Epidermal melanocyte (primary cell): ENCODE measurements at regions not wholly inside any gene's neighbourhood (a gene's known extent, or its start where the extent isn't known, plus 50 kb on each side); places are given as distances from the start of the nearest gene placed in this dataset.

Source experiments
- DNase-seq: peaks from one replicate; pipeline ENCODE4 v3.0.0; 2011; ENCODE audit warnings: low spot score; ENCODE audit not compliant: insufficient read length

GRCh38 chr11:45554230-45554967 lies 111.0 kb downstream of the CHST1 start:
- no peak for DNase-seq

DNA sequence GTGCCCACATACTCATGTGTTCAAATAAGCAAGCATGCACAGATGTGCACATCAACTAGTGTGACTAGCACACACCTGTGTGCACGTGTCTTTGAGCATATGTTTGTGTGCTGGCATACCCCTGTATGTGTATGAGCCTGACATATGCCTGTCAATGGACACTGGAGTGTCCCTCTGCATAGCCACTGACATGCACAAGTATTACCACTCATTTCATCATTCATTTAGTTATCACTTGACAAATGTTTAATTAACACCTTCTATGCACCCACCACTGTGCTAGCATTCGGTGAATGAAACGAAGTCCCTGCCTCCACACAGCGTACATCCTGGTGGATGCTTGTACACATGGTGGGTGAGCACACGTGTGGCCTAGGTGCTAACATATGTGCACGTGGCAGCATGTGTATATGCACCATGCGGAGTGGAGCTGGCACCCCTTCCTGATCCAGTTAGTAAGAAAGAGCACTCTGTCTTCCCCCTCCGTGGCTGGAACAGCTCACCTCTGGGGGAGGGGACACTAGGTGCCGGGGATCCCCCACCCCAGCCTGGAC lies 112.0 kb downstream of the CHST1 start:
- DNase-seq: no peak

- no peak for DNase-seq
Observed at GRCh38 chr11:45551191-45551713, 114.2 kb downstream of the CHST1 start.

DNA sequence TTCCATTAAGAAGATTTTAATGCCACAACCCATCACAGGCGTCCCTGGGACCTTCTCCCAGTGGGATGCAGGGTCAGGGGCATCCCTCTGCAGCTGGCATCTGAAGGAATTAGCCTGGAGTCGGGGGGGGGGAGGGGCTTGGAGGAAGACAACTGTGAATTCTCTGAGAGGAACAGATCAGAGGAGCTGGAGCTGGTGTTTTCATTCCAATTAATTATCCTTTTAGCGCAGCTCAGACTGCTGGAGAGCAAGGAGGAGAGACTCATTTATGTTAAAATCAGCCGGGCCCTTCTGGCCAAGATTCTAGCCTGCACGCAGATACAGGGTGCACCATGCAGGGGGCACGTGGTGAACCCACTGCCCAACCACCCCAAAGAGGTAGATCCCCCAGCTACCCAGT lies 116.2 kb downstream of the CHST1 start:
- DNase-seq: no peak

- DNase-seq: no peak
Observed at GRCh38 chr11:45546366-45546765, 119.1 kb downstream of the CHST1 start.

- DNase-seq: no peak
Observed at GRCh38 chr11:45544826-45545225, 120.6 kb downstream of the CHST1 start.

DNA sequence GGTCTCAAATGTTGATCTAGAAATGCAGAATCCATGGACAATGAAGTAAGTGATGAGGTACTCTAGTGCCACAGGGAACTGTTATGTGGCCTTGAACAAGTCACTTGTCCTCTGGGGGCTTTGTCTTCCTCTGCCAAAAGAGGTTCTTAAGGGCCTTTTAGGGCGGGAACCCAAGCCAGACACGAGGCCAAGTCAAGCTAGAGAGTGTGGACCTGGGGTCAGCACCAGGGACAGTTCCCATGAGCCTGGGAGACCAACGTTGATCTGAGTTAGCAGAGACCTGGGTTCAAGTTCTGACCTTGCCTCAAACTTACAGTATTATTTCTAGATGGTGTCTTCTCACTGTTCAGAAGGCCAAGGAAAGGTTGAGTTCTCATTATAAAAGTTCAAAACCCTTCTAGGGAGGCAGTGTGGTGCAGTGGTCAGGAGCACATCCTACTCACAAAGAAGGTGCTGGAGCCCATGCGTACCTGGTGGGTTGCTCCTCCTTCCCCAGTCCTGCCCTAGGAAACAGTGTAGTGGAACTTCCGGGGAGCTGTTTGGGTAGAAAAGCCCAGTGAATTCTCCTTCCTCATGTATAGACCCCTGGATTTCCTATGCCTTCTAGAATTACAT lies 121.5 kb downstream of the CHST1 start:
- no peak for DNase-seq

- DNase-seq: no peak
Observed at GRCh38 chr11:45543081-45543480, 122.3 kb downstream of the CHST1 start.

GRCh38 chr11:45541693-45542434 lies 123.6 kb downstream of the CHST1 start:
- no peak for DNase-seq

- no peak for DNase-seq
Observed at GRCh38 chr11:45538939-45539338, 126.5 kb downstream of the CHST1 start.

GRCh38 chr11:45538363-45538762 lies 127.1 kb downstream of the CHST1 start:
- no peak for DNase-seq

DNA sequence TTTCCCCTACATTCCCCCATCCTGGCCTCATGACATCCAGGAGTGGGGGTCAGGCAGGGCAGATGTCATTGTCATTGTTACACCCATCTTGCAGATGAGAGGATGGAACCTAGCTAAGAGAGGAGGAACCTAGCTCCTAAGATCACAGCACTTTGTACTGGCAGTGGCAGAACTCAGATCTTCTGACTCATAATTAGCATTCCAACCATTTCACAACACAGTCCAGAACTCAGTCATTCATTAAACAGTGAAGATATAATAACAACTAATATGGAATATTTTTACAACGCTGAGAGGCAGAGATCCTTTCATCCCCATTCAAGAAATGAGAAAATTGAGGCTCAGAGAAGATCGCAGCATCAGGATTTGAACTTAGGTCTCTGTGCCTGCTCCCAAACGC lies 127.8 kb downstream of the CHST1 start:
- no peak for DNase-seq

DNA sequence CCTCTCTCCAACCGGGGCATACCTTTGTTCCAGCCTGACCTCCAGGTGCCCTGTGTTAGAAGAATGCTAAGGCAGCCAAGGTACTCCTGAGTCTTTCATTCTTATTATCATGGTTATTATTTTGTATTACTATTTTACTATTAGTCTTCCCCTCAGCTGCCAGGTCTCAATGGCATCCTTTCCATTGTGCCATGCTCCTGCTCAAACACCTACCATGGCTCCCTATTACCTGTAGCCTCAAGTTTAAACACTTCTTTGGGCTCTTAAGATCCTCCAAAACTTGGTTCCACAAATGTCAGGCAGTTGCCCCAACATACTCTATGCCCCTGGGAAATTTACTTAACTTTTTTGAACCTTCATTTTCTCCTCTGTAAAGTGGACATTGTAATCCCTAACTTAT lies 130.4 kb downstream of the CHST1 start:
- no peak for DNase-seq

DNA sequence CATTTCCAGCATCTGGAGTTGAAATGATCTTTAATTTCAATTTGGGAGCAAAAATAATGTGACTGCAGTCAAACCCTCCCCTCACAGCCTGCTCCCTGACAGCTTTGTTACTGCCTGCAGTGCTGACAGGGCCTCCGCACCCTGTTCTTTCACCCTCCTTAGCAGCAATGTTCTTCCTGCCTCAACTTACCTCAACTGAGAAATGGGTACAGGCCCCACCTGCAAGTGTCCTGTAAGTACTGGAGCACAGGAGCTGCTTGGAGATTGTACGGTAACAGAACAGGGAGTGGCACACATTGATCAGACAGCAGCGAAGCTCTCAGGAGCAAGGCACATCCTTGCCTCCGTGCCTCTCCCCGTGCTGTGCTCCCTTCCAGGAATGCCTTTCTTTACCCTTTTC lies 131.3 kb downstream of the CHST1 start:
- no peak for DNase-seq

- DNase-seq: no peak
Observed at GRCh38 chr11:45532546-45532945, 132.9 kb downstream of the CHST1 start.

DNA sequence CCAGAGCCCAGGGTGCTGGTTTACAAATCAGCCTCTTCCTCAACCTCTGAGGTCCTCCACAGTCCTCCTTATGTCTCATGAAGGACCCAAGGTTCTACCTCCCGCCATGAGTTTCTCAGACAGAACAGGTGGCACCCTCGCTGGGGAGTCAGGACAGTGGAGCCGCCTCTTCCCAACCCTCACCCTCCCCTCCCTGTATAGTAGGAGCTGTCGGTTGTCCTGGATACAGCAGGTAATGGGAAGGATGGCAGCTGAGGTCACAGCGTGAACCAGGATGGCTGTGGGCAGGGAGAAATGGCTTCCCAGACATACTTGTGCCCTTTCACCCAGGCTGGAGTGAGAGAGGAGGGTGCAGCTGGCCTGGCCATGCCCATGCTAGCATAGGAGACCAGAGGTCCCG lies 134.6 kb downstream of the CHST1 start:
- DNase-seq: no peak

GRCh38 chr11:45530111-45530510 lies 135.3 kb downstream of the CHST1 start:
- DNase-seq: no peak

DNA sequence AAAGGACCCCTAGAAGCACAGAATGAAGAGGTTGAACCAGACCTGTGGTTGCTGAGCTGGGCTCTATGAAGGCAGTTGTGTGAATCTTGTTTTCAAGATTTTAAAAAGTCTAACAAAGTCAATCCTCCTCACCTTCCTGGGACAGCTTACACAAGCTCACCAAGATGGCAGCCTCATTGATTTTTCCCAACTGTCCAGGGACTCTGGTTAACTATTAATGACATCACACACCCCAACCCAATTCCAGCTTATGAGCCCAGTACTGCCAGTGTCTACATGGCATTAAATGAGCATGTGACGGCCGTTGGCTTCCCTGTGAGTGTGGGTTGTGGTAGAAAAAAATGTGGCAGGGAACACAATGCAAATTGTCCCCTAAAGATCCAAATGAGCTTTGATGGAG lies 137.0 kb downstream of the CHST1 start:
- no peak for DNase-seq

GRCh38 chr11:45527898-45528297 lies 137.5 kb downstream of the CHST1 start:
- no peak for DNase-seq

DNA sequence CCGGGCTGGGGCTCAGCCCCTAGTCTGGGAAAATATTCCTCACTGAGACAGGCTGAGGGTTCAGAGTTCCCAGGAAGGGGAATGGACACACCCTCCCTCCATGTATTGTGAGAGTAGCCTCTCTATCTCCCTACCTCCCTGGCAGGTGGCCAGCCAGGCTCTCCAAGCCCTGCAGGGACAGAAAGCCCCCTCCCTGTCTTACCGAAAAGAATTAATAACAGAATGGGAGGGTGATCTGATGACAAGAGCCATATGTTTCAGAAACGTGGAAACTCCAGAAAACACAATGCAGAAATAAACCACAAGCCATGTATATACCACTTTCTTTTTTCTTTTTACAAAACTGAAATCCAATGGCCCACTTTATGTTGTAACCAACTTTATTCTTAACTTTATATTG lies 140.0 kb downstream of the CHST1 start:
- DNase-seq: no peak

GRCh38 chr11:45523760-45524159 lies 141.7 kb downstream of the CHST1 start:
- no peak for DNase-seq
